Suprapubic skin (tissue), 3 donors: ENCODE measurements at regions not wholly inside any gene's neighbourhood (a gene's known extent, or its start where the extent isn't known, plus 50 kb on each side); places are given as distances from the start of the nearest gene placed in this dataset.

ENCODE experiments used
- EP300 ChIP-seq: sonication (generic); formaldehyde crosslinking; IDR thresholded peaks from one replicate; pipeline ENCODE4 v1.6.1; 2017; ENCODE audit warnings: antibody characterized with exemption
- POLR2A ChIP-seq, 2 donors: fragments of 450-650 bp; IDR thresholded peaks; one replicate each; pipeline ENCODE4 v1.6.1; 2017; ENCODE audit warnings: antibody characterized with exemption in 2 of 2, mild to moderate bottlenecking in 2 of 2, moderate library complexity in 2 of 2
- TF ChIP-seq, protein P1 (sequence below), 2 donors: fragments of 200-600 bp in 1 of 2; fragments of 450-650 bp in 1 of 2; sonication (generic) in 1 of 2; IDR thresholded peaks; one replicate each; pipeline ENCODE4 v1.5.1; 2016 to 2019; ENCODE audit warnings: antibody characterized with exemption in 2 of 2, mild to moderate bottlenecking in 1 of 2, moderate library complexity in 1 of 2

DNA sequence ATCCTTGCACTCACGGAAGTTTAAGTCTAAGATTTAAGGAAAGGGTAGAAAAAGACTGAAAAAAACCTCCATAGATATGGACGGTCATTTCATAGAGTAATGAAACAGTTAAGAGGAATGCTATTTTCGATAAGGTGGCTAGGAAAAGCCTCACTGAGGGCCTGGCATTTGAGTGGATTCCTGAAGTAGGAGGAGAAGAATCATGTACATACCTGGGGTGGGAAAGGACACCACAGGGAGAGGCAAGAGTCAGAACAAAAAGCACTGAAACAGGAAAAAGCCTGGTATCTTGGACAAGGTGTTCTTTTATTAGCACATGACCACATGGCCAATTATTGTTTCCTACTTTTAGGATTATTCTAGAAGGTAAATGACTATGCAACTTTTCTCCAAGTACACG is 547.2 kb upstream of the DIPK2B start:
- TF ChIP-seq, protein P1, sequence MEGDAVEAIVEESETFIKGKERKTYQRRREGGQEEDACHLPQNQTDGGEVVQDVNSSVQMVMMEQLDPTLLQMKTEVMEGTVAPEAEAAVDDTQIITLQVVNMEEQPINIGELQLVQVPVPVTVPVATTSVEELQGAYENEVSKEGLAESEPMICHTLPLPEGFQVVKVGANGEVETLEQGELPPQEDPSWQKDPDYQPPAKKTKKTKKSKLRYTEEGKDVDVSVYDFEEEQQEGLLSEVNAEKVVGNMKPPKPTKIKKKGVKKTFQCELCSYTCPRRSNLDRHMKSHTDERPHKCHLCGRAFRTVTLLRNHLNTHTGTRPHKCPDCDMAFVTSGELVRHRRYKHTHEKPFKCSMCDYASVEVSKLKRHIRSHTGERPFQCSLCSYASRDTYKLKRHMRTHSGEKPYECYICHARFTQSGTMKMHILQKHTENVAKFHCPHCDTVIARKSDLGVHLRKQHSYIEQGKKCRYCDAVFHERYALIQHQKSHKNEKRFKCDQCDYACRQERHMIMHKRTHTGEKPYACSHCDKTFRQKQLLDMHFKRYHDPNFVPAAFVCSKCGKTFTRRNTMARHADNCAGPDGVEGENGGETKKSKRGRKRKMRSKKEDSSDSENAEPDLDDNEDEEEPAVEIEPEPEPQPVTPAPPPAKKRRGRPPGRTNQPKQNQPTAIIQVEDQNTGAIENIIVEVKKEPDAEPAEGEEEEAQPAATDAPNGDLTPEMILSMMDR (IDR thresholded peaks at IDR 0.05): no peak
- TF ChIP-seq POLR2A (IDR thresholded peaks at IDR 0.05): no peak
- no peak for TF ChIP-seq EP300
